A172 (cell line): ENCODE measurements at regions not wholly inside any gene's neighbourhood (a gene's known extent, or its start where the extent isn't known, plus 50 kb on each side); places are given as distances from the start of the nearest gene placed in this dataset.
"Not testable (repeated sequence)": the region's sequence is repeated elsewhere in the genome, so short reads cannot be mapped to it uniquely, and the experiment has no call there.

Experiments
- DNase-seq: peaks from one replicate; pipeline ENCODE4 v3.0.0-alpha.2; 2015; ENCODE audit warnings: low spot score

GRCh38 chr16:7834771-7835431 is 502.3 kb downstream of the RBFOX1 start:
- no peak for DNase-seq

GRCh38 chr16:7820816-7821215 is 488.2 kb downstream of the RBFOX1 start:
- DNase-seq: no peak

DNA sequence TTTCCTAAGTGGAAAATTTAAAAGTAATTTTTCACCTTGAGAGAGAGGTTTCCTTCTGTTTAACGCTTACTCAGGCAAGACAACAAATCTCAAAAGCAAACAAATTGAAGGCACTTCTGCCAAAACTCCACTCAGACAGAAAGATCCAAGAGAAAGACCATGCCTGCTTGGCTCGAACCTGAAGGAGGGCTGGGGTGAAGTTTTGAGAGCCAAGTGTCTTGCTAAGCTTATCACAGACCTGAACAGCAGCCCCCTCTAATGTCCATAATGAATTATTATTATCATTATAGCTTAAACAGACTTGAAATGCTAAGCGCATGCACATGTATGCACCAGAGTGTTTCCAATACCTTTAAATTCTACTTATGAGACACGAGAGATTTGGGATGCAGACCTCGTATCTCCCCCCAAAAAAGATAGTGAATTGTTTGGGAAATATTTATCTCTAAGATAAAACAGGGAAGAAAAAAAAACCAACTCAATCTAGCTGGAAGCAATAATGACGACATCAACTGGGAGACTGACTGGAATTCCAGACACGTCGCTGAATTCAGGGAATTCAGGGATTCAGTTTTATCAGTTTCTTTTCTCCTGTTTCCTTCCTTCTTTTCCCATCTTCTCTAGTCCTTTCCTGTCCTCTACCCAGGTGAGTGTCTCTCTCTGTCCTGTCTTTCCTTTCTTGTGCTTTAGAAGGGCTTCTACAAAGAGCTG is 473.2 kb downstream of the RBFOX1 start:
- DNase-seq: no peak

GRCh38 chr16:7804635-7805195 is 472.1 kb downstream of the RBFOX1 start:
- no peak for DNase-seq

- no peak for DNase-seq
These were observed 459.7 kb downstream of the RBFOX1 start for GRCh38 chr16:7792346-7792745.

DNA sequence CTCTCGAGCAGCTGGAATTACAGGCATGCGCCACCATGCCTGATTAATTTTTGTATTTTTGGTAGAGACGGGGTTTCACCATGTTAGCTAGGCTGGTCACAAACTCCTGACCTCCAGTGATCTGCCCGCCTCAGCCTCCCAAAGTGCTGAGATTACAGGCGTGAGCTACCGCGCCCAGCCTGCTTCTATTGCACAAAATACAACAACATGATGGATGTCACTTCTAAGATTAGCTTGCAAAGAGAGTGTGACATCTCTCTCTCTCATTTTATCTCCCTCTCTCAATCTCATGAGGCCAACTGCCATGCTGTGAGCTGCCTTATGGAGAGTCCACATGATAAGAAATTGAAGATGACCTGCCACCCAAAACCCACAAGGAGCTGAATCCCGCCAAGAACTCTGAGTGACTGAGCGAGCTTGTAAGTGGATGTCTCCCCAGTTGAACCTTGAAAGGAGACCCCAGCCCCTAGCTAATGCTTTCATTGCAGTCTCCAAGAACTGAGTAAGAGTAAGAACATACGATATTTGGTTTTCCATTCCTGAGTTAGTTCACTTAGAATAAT is 458.5 kb downstream of the RBFOX1 start:
- no peak for DNase-seq

DNA sequence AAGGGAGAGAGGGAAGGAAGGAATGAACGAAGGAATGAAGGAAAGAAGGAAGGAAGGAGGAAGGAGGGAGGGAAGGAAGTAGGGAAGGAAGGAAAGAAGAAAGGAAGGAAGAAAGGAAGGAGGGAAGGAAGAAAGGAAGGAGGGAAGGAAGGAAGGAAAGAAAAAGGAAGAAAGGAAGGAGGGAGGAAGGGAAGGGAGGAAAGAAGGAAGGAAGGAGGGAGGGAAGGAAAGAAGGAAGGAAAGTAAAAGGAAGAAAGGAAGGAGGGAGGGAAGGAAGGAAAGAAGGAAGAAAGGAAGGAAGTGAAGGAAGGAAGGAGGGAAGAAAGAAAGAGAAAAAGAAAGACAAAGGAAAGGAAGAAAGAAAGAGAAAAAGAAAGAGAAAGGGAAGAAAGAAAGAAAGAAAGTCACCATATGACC is 442.4 kb downstream of the RBFOX1 start:
- no peak for DNase-seq

DNA sequence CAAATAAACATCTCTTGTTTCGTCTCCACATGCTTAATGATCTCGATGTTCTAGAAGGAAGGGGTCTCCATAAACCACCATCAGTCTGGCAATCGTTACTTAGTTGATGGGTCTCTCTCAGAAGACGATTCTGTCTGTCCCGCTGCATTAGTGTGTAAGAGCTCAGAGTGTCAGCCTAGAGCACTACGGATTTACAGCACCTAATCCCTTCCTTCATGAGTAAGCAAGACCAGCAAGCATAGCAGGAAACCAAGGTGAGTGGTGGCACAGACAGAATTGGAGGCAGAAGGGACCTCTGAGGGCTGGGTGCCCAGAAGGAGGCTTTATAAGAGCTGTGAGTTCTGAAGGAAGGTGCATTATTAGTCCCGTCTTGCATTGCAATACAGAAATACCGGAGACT is 440.1 kb downstream of the RBFOX1 start:
- DNase-seq: no peak

- not testable (repeated sequence) for DNase-seq
These were observed 436.4 kb downstream of the RBFOX1 start for GRCh38 chr16:7769091-7769490.

DNA sequence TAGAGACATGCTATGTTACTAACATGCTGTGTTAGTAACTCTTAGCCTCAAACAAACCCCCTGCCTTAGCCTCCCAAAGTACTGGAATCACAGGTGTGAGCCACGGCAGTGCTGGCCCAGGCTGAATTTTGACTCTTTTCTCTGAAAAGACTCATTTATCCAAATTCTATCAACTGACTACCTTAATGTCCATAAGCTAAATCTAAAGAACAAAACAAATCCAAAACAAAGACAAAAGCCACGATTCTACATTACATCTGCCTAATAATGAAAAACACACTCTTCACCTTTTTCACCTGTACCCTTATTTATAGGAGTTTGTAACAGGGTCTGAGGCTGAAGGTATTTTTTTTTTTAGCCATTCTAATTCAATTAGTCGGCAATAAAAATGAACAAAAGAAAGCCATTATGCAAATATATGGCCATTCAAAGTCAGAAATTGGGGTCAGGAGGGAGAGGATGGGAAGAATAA is 432.5 kb downstream of the RBFOX1 start:
- no peak for DNase-seq

DNA sequence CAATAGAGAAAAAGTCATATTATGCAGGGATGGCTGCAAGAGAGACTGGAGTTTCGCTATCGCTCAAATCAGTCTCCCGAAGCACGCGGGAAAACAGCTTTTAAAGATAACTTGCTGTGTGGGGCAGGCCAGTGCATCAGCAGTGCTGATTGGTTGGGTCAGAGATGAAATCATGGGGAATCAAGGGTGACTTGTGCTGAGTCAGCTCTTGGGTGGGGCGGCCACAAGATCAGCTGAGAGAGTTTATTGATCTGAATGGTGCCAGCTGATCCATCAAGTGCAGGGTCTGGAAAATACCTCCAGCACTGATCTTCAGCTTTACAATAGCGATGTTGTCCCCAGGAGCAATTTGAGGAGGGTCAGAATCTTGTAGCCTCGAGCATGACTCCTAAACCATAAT is 430.5 kb downstream of the RBFOX1 start:
- no peak for DNase-seq
